SK-N-SH (cell line): ENCODE measurements at regions not wholly inside any gene's neighbourhood (a gene's known extent, or its start where the extent isn't known, plus 50 kb on each side); places are given as distances from the start of the nearest gene placed in this dataset.
A peak's percentile ranks its signal among the peaks of the same experiment; 100 is the strongest.

ENCODE experiments used
- CTCF ChIA-PET: fragments of 300-600, 350-600 bp; formaldehyde crosslinking; extraction: SDS; loops from one replicate; lab custom pipeline; 2021; lab: Yijun Ruan, JAX
- POLR2A ChIA-PET: fragments of 350-600 bp; sonication (Branson Sonifier 250); formaldehyde crosslinking; extraction: SDS; loops from one replicate; lab custom pipeline; 2020; ENCODE audit warnings: antibody characterized with exemption, inconsistent platforms; lab: Yijun Ruan, JAX
- DNase-seq: peaks from one replicate; pipeline ENCODE4 v3.0.0; 2012
- H2AFZ ChIP-seq: fragments of 200-600 bp; sonication (generic); 2 replicates; pipeline ENCODE4 v1.8.1; 2016; ENCODE audit warnings: antibody characterized with exemption, mild to moderate bottlenecking, low read depth
- H3F3A ChIP-seq: fragments of 200-600 bp; sonication (generic); replicated peaks from 2 replicates; pipeline ENCODE3; 2016; ENCODE audit warnings: antibody characterized with exemption, mild to moderate bottlenecking; ENCODE audit not compliant: insufficient read depth
- H3K27ac ChIP-seq, 2 experiments: fragments of 200-500 bp in 1 of 2; fragments of 200-600 bp in 1 of 2; sonication (Bioruptor generic) in 1 of 2; sonication (generic), shearing (Covaris generic) in 1 of 2; 2 replicates each; pipeline versions ENCODE4 v1.5.1 to v1.6.1; 2014 to 2016; ENCODE audit warnings: low read depth in 2 of 2, inconsistent platforms in 1 of 2, low read length in 1 of 2, mild to moderate bottlenecking in 1 of 2, mixed read lengths in 1 of 2
- H3K27me3 ChIP-seq: fragments of 200-600 bp; sonication (generic), shearing (Covaris generic); 2 replicates; pipeline ENCODE4 v1.6.1; 2016; ENCODE audit warnings: mixed run types; ENCODE audit not compliant: insufficient read depth
- H3K36me3 ChIP-seq, 2 experiments: fragments of 200-500 bp in 1 of 2; fragments of 200-600 bp in 1 of 2; sonication (Bioruptor generic) in 1 of 2; sonication (generic) in 1 of 2; replicated peaks in 1 of 2; 2 replicates each; pipeline versions ENCODE3 to v1.5.1; 2014 to 2016; ENCODE audit warnings: low read length in 1 of 2, mild to moderate bottlenecking in 1 of 2; ENCODE audit not compliant: insufficient read depth in 2 of 2, control insufficient read depth in 1 of 2
- H3K4me1 ChIP-seq, 2 experiments: fragments of 200-500 bp in 1 of 2; fragments of 200-600 bp in 1 of 2; sonication (Bioruptor generic) in 1 of 2; sonication (generic), shearing (Covaris generic) in 1 of 2; 2 replicates each; pipeline versions ENCODE4 v1.5.1 to v1.6.1; 2014 to 2016; ENCODE audit warnings: low read depth in 1 of 2, low read length in 1 of 2, mixed run types in 1 of 2; ENCODE audit not compliant: insufficient read depth in 2 of 2, control insufficient read depth in 1 of 2
- H3K4me2 ChIP-seq: fragments of 200-600 bp; sonication (generic), shearing (Covaris generic); 2 replicates; pipeline ENCODE4 v1.6.1; 2017; ENCODE audit warnings: mixed run types
- H3K4me3 ChIP-seq, 2 experiments: fragments of 200-500 bp in 1 of 2; fragments of 200-600 bp in 1 of 2; sonication (Bioruptor generic) in 1 of 2; sonication (generic), shearing (Covaris generic) in 1 of 2; 2 replicates each; pipeline versions ENCODE4 v1.5.1 to v1.8.1; 2014 to 2016; ENCODE audit warnings: low read depth in 2 of 2, inconsistent platforms in 1 of 2, low read length in 1 of 2, mild to moderate bottlenecking in 1 of 2, mixed read lengths in 1 of 2, moderate library complexity in 1 of 2
- H3K79me2 ChIP-seq: fragments of 200-600 bp; sonication (generic); 2 replicates; pipeline ENCODE4 v1.8.1; 2017; ENCODE audit warnings: mild to moderate bottlenecking; ENCODE audit not compliant: insufficient read depth
- H3K9ac ChIP-seq: fragments of 200-600 bp; sonication (generic); 2 replicates; pipeline ENCODE4 v1.6.1; 2017; ENCODE audit warnings: mixed run types
- H3K9me2 ChIP-seq: fragments of 200-600 bp; sonication (generic); 2 replicates; pipeline ENCODE4 v1.6.1; 2017; ENCODE audit warnings: mixed run types
- H3K9me3 ChIP-seq: fragments of 200-600 bp; sonication (generic); 2 replicates; pipeline ENCODE4 v1.6.1; 2017; ENCODE audit warnings: mixed run types, mild to moderate bottlenecking, moderate library complexity
- H4K20me1 ChIP-seq: fragments of 200-600 bp; sonication (generic); 2 replicates; pipeline ENCODE4 v1.6.1; 2017; ENCODE audit warnings: mild to moderate bottlenecking, mixed run types; ENCODE audit not compliant: insufficient read depth
- CHD2 ChIP-seq: fragments of 150-350 bp; IDR thresholded peaks from 2 replicates; pipeline ENCODE4 v1.6.1; 2018; ENCODE audit warnings: low read length; ENCODE audit not compliant: partially characterized antibody
- ELF1 ChIP-seq: IDR thresholded peaks from 2 replicates; pipeline ENCODE4 v1.4.0; 2012
- EP300 ChIP-seq, 2 experiments: IDR thresholded peaks; 2 replicates each; pipeline versions ENCODE4 v1.4.0 to v1.6.1; 2012; ENCODE audit warnings: borderline replicate concordance in 1 of 2, low read depth in 1 of 2, low read length in 1 of 2
- EZH2phosphoT487 ChIP-seq: fragments of 200-600 bp; sonication (generic); IDR thresholded peaks from 2 replicates; pipeline ENCODE4 v1.6.1; 2017; ENCODE audit warnings: low read depth, mixed run types, mild to moderate bottlenecking, antibody characterized with exemption, moderate library complexity, borderline replicate concordance
- FOXM1 ChIP-seq: IDR thresholded peaks from 2 replicates; pipeline ENCODE4 v1.4.0; 2012; ENCODE audit warnings: low read depth, mild to moderate bottlenecking
- GATA2 ChIP-seq: sonication (generic); formaldehyde crosslinking; IDR thresholded peaks from 2 replicates; pipeline ENCODE4 v1.5.0; 2020; ENCODE audit warnings: mild to moderate bottlenecking, missing genetic modification reagents
- MEF2A ChIP-seq: IDR thresholded peaks from 2 replicates; pipeline ENCODE4 v1.4.0; 2012; ENCODE audit warnings: low read depth, borderline replicate concordance
- MXI1 ChIP-seq: IDR thresholded peaks from 2 replicates; pipeline ENCODE4 v1.6.1; 2012; ENCODE audit warnings: mild to moderate bottlenecking, low read depth, low read length, improper control_type of control experiment
- NFIC ChIP-seq: IDR thresholded peaks from 2 replicates; pipeline ENCODE4 v1.4.0; 2012; ENCODE audit warnings: borderline replicate concordance
- PBX3 ChIP-seq: IDR thresholded peaks from 2 replicates; pipeline ENCODE4; 2012
- RAD21 ChIP-seq: IDR thresholded peaks from 2 replicates; pipeline ENCODE4 v1.6.1; 2012; ENCODE audit warnings: mild to moderate bottlenecking, low read length
- RCOR1 ChIP-seq: fragments of 150-350 bp; IDR thresholded peaks from 2 replicates; pipeline ENCODE4 v1.6.1; 2017; ENCODE audit warnings: antibody characterized with exemption, low read length
- RXRA ChIP-seq: IDR thresholded peaks from 2 replicates; pipeline ENCODE4 v1.4.0; 2012; ENCODE audit warnings: low read depth, mild to moderate bottlenecking, borderline replicate concordance
- SIN3A ChIP-seq: IDR thresholded peaks from 2 replicates; pipeline ENCODE4 v1.6.1; 2012; ENCODE audit warnings: low read depth, mild to moderate bottlenecking, low read length, moderate library complexity, borderline replicate concordance
- TCF12 ChIP-seq: IDR thresholded peaks from 2 replicates; pipeline ENCODE4 v1.4.0; 2012
- USF2 ChIP-seq: fragments of 150-350 bp; IDR thresholded peaks from 2 replicates; pipeline ENCODE4 v1.6.1; 2017; ENCODE audit warnings: antibody characterized with exemption, low read length, low read depth, borderline replicate concordance
- YY1 ChIP-seq: IDR thresholded peaks from 2 replicates; pipeline ENCODE4 v1.4.0; 2012; ENCODE audit warnings: low read depth, mild to moderate bottlenecking
- WGBS: methylation state at CpG from one replicate; pipeline ENCODE4 v1.1.6; 2017; ENCODE audit warnings: low lambda C conversion rate; 5-methylcytosine and 5-hydroxymethylcytosine counted together
- TF ChIP-seq, protein P1 (sequence below): IDR thresholded peaks from 2 replicates; pipeline ENCODE4 v1.4.0; 2012; ENCODE audit warnings: low read depth, borderline replicate concordance
- TF ChIP-seq, protein P2 (sequence below): IDR thresholded peaks from 2 replicates; pipeline ENCODE4 v1.6.1; 2012; ENCODE audit warnings: mild to moderate bottlenecking, low read depth, low read length, moderate library complexity
- TF ChIP-seq, protein P3 (sequence below): IDR thresholded peaks from 2 replicates; pipeline ENCODE4 v1.4.0; 2012; ENCODE audit warnings: low read depth, borderline replicate concordance

- Histone ChIP-seq H3K4me2 (no peak overlapping the region), H4K20me1 (no peaks in the 10 kb centered on the region), H3K9me2 (no peaks in the 10 kb centered on the region), H3K9me3 (no peaks in the 10 kb centered on the region), H3F3A (peaks cover 19% of the 10 kb centered on the region), H3K4me1 (peaks cover 0 to 14% of the 10 kb centered on the region in 2 experiments; a peak in 1 of 4 replicates), H3K36me3 (no peaks in the 10 kb centered on the region), H2AFZ (no peak overlapping the region), H3K9ac (no peak overlapping the region), H3K27ac (no peak overlapping the region), H3K4me3 (no peak overlapping the region), H3K79me2 (no peaks in the 10 kb centered on the region), H3K27me3 (no peaks in the 10 kb centered on the region)
- POLR2A ChIA-PET, result no interaction called here
- TF ChIP-seq MXI1 (no peak), EZH2phosphoT487 (no peak), CHD2 (no peak), EP300 (IDR thresholded peaks at IDR 0.05; ENCODE audit: borderline replicate concordance in 1 of 2, low read depth in 1 of 2, low read length in 1 of 2) (no peak), FOXM1 (no peak), TCF12 (no peak), NFIC (no peak), RAD21 (no peak), RXRA (no peak), USF2 (no peak)
- CTCF ChIA-PET, result no interaction called here
- DNase-seq, result no peak
- 71% methylated on average over 1 of the region's 1 CpG for WGBS
Observed at GRCh38 chr1:101178341-101178687, 58.5 kb upstream of the S1PR1 start.

GRCh38 chr1:101175886-101176285, 60.9 kb upstream of the S1PR1 start:
- Histone ChIP-seq H3K4me3 (no peak overlapping the region), H4K20me1 (no peaks in the 10 kb centered on the region), H3K4me1 (peaks cover 0 to 14% of the 10 kb centered on the region in 2 experiments; a peak in 1 of 4 replicates), H3F3A (peaks cover 19% of the 10 kb centered on the region), H3K79me2 (no peaks in the 10 kb centered on the region), H2AFZ (peak overlapping the region; percentile 69), H3K9me2 (no peaks in the 10 kb centered on the region), H3K9me3 (no peaks in the 10 kb centered on the region), H3K36me3 (no peaks in the 10 kb centered on the region), H3K4me2 (no peak overlapping the region), H3K27ac (peak overlapping the region in 1 of 2 experiments; percentile 67; a peak in 3 of 4 replicates)
- POLR2A ChIA-PET, result no interaction called here
- no peak for TF ChIP-seq CHD2
- TF ChIP-seq RCOR1, result no peak
- TF ChIP-seq, protein P1, sequence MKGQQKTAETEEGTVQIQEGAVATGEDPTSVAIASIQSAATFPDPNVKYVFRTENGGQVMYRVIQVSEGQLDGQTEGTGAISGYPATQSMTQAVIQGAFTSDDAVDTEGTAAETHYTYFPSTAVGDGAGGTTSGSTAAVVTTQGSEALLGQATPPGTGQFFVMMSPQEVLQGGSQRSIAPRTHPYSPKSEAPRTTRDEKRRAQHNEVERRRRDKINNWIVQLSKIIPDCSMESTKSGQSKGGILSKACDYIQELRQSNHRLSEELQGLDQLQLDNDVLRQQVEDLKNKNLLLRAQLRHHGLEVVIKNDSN, result no peak
- no peak for TF ChIP-seq SIN3A
- TF ChIP-seq MEF2A, result no peak
- no peak for TF ChIP-seq ELF1
- TF ChIP-seq, protein P2, sequence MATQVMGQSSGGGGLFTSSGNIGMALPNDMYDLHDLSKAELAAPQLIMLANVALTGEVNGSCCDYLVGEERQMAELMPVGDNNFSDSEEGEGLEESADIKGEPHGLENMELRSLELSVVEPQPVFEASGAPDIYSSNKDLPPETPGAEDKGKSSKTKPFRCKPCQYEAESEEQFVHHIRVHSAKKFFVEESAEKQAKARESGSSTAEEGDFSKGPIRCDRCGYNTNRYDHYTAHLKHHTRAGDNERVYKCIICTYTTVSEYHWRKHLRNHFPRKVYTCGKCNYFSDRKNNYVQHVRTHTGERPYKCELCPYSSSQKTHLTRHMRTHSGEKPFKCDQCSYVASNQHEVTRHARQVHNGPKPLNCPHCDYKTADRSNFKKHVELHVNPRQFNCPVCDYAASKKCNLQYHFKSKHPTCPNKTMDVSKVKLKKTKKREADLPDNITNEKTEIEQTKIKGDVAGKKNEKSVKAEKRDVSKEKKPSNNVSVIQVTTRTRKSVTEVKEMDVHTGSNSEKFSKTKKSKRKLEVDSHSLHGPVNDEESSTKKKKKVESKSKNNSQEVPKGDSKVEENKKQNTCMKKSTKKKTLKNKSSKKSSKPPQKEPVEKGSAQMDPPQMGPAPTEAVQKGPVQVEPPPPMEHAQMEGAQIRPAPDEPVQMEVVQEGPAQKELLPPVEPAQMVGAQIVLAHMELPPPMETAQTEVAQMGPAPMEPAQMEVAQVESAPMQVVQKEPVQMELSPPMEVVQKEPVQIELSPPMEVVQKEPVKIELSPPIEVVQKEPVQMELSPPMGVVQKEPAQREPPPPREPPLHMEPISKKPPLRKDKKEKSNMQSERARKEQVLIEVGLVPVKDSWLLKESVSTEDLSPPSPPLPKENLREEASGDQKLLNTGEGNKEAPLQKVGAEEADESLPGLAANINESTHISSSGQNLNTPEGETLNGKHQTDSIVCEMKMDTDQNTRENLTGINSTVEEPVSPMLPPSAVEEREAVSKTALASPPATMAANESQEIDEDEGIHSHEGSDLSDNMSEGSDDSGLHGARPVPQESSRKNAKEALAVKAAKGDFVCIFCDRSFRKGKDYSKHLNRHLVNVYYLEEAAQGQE, result no peak
- no peak for TF ChIP-seq YY1
- TF ChIP-seq GATA2 (CRISPR knock-in tag), result no peak
- TF ChIP-seq, protein P3, sequence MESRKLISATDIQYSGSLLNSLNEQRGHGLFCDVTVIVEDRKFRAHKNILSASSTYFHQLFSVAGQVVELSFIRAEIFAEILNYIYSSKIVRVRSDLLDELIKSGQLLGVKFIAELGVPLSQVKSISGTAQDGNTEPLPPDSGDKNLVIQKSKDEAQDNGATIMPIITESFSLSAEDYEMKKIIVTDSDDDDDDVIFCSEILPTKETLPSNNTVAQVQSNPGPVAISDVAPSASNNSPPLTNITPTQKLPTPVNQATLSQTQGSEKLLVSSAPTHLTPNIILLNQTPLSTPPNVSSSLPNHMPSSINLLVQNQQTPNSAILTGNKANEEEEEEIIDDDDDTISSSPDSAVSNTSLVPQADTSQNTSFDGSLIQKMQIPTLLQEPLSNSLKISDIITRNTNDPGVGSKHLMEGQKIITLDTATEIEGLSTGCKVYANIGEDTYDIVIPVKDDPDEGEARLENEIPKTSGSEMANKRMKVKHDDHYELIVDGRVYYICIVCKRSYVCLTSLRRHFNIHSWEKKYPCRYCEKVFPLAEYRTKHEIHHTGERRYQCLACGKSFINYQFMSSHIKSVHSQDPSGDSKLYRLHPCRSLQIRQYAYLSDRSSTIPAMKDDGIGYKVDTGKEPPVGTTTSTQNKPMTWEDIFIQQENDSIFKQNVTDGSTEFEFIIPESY, result no peak
- TF ChIP-seq PBX3, result peak; percentile 40; the same call in 1 of the 2 replicates
- TF ChIP-seq TCF12, result 0 out of 2 replicates have a peak, but pooled peaks have one; percentile 17
- TF ChIP-seq, all 33 proteins: peak for 2
- WGBS, result 51% methylated on average over 1 of the region's 1 CpG
- Histone ChIP-seq H3K9ac (no peak overlapping the region; the same call in 1 of the 2 replicates), H3K27me3 (no peaks in the 10 kb centered on the region)
- CTCF ChIA-PET, result interaction anchor here (1.2 kb wide), 1 partner anchor 10 kb away, joined by 3 read pairs; no protein-coding TSS in a partner anchor
- no peak for DNase-seq
